ENCODE measurements at regions not wholly inside any gene's neighbourhood (a gene's known extent, or its start where the extent isn't known, plus 50 kb on each side); places are given as distances from the start of the nearest gene placed in this dataset.

DNA sequence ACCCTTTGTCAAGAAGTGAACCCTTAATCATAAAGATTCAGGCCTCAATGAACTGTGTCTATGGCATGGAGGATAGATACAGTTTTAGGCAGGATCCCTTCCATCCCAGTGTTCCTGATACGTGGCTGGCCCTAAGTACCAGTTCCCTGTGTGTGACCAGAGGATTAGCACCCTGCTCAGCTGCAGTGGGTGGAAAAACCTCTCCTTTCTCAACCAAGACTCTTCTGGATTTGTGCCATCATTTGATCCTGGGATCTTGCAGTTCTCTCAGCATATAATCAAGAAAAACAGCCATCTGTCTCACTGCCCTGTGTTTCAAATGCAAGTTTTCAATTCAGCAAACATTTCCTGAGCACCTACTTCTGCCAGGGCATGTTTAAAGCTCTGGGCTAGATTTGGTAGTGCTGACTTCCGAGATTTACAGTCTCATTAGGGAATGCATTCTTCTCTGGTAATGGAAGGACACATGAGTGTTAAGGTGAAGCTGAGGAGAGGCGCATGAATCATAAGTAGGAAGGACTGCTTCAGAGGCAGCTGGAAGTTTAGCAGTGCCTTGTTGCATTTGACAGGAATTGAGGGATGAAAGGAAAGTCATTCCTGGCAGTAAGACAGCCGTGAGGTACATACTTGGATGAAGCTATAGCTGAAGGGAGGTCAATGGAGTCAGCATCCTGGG lies 388.3 kb downstream of the MFSD1 start:
- no peak for TF ChIP-seq ZNF70 (CRISPR knock-in tag; IDR thresholded peaks at IDR 0.05)
- TF ChIP-seq ISL1 (CRISPR knock-in tag; IDR thresholded peaks at IDR 0.05), result peak; percentile 91
- TF ChIP-seq OSR1 (CRISPR knock-in tag; IDR thresholded peaks at IDR 0.05), result 0 out of 2 replicates have a peak, but pooled peaks have one; percentile 31
- peak; percentile 55; the same call in 1 of the 2 replicates for TF ChIP-seq ZC3H10 (CRISPR knock-in tag; IDR thresholded peaks at IDR 0.05)
- TF ChIP-seq, protein P1, sequence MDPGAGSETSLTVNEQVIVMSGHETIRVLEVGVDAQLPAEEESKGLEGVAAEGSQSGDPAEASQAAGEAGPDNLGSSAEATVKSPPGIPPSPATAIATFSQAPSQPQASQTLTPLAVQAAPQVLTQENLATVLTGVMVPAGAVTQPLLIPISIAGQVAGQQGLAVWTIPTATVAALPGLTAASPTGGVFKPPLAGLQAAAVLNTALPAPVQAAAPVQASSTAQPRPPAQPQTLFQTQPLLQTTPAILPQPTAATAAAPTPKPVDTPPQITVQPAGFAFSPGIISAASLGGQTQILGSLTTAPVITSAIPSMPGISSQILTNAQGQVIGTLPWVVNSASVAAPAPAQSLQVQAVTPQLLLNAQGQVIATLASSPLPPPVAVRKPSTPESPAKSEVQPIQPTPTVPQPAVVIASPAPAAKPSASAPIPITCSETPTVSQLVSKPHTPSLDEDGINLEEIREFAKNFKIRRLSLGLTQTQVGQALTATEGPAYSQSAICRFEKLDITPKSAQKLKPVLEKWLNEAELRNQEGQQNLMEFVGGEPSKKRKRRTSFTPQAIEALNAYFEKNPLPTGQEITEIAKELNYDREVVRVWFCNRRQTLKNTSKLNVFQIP (CRISPR knock-in tag; IDR thresholded peaks at IDR 0.05; ENCODE audit: borderline replicate concordance, low read depth), result peak; percentile 85; the same call in 1 of the 2 replicates
- no peak for TF ChIP-seq PPARA (CRISPR knock-in tag; IDR thresholded peaks at IDR 0.05; ENCODE audit: borderline replicate concordance)
- TF ChIP-seq, protein P2, sequence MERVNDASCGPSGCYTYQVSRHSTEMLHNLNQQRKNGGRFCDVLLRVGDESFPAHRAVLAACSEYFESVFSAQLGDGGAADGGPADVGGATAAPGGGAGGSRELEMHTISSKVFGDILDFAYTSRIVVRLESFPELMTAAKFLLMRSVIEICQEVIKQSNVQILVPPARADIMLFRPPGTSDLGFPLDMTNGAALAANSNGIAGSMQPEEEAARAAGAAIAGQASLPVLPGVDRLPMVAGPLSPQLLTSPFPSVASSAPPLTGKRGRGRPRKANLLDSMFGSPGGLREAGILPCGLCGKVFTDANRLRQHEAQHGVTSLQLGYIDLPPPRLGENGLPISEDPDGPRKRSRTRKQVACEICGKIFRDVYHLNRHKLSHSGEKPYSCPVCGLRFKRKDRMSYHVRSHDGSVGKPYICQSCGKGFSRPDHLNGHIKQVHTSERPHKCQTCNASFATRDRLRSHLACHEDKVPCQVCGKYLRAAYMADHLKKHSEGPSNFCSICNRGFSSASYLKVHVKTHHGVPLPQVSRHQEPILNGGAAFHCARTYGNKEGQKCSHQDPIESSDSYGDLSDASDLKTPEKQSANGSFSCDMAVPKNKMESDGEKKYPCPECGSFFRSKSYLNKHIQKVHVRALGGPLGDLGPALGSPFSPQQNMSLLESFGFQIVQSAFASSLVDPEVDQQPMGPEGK (CRISPR knock-in tag; IDR thresholded peaks at IDR 0.05; ENCODE audit: borderline replicate concordance), result no peak
- peak; percentile 91 for TF ChIP-seq TOX (CRISPR knock-in tag; IDR thresholded peaks at IDR 0.05; ENCODE audit: borderline replicate concordance)
- peak; percentile 78 for ATAC-seq

DNA sequence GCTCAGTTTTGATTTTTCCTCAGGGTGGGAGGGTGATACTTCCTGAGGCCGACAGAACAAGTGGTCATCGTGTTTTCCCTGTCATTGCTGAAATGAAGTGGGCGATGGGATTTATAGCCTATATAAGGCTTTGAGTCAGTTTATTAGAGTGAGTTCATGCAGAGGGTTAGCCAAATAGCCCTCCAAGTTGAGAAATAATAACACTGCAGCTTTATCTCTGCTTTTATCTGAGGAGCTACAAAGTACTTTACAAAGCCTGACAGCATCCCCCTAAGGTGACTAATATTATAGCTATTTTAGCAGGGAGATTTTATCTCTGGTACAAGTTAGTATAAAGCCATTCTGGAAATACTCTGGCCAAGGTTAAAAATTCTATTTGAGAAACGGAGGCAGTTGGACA lies 389.6 kb downstream of the MFSD1 start:
- TF ChIP-seq, protein P3, sequence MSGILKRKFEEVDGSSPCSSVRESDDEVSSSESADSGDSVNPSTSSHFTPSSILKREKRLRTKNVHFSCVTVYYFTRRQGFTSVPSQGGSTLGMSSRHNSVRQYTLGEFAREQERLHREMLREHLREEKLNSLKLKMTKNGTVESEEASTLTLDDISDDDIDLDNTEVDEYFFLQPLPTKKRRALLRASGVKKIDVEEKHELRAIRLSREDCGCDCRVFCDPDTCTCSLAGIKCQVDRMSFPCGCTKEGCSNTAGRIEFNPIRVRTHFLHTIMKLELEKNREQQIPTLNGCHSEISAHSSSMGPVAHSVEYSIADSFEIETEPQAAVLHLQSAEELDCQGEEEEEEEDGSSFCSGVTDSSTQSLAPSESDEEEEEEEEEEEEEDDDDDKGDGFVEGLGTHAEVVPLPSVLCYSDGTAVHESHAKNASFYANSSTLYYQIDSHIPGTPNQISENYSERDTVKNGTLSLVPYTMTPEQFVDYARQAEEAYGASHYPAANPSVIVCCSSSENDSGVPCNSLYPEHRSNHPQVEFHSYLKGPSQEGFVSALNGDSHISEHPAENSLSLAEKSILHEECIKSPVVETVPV (CRISPR knock-in tag; IDR thresholded peaks at IDR 0.05), result 0 out of 2 replicates have a peak, but pooled peaks have one; percentile 42
- no peak for TF ChIP-seq ZNF70 (CRISPR knock-in tag; IDR thresholded peaks at IDR 0.05)
- peak; percentile 99 for TF ChIP-seq ISL1 (CRISPR knock-in tag; IDR thresholded peaks at IDR 0.05)
- TF ChIP-seq GLIS3 (CRISPR knock-in tag; IDR thresholded peaks at IDR 0.05), result 0 out of 2 replicates have a peak, but pooled peaks have one; percentile 39
- TF ChIP-seq ZC3H10 (CRISPR knock-in tag; IDR thresholded peaks at IDR 0.05), result peak; percentile 95
- TF ChIP-seq TOX (CRISPR knock-in tag; IDR thresholded peaks at IDR 0.05; ENCODE audit: borderline replicate concordance), result peak; percentile 60
- TF ChIP-seq, protein P4, sequence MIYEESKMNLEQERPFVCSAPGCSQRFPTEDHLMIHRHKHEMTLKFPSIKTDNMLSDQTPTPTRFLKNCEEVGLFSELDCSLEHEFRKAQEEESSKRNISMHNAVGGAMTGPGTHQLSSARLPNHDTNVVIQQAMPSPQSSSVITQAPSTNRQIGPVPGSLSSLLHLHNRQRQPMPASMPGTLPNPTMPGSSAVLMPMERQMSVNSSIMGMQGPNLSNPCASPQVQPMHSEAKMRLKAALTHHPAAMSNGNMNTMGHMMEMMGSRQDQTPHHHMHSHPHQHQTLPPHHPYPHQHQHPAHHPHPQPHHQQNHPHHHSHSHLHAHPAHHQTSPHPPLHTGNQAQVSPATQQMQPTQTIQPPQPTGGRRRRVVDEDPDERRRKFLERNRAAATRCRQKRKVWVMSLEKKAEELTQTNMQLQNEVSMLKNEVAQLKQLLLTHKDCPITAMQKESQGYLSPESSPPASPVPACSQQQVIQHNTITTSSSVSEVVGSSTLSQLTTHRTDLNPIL (CRISPR knock-in tag; IDR thresholded peaks at IDR 0.05; ENCODE audit: low read depth), result peak; percentile 66; the same call in 1 of the 2 replicates
- TF ChIP-seq CSDC2 (CRISPR knock-in tag; IDR thresholded peaks at IDR 0.05), result no peak
- TF ChIP-seq, protein P1 (CRISPR knock-in tag; IDR thresholded peaks at IDR 0.05; ENCODE audit: borderline replicate concordance, low read depth), result peak; percentile 97; the same call in 1 of the 2 replicates
- TF ChIP-seq ESRRG (CRISPR knock-in tag; IDR thresholded peaks at IDR 0.05), result no peak
- TF ChIP-seq ZNF8 (CRISPR knock-in tag; IDR thresholded peaks at IDR 0.05), result no peak
- TF ChIP-seq, protein P2 (CRISPR knock-in tag; IDR thresholded peaks at IDR 0.05; ENCODE audit: borderline replicate concordance), result peak; percentile 79
- TF ChIP-seq ZNF565 (CRISPR knock-in tag; conservative IDR thresholded peaks at IDR 0.05; ENCODE audit: low read depth), result no peak
- TF ChIP-seq TCF4 (CRISPR knock-in tag; IDR thresholded peaks at IDR 0.05; ENCODE audit: borderline replicate concordance), result no peak
- ATAC-seq, result peak; percentile 83

DNA sequence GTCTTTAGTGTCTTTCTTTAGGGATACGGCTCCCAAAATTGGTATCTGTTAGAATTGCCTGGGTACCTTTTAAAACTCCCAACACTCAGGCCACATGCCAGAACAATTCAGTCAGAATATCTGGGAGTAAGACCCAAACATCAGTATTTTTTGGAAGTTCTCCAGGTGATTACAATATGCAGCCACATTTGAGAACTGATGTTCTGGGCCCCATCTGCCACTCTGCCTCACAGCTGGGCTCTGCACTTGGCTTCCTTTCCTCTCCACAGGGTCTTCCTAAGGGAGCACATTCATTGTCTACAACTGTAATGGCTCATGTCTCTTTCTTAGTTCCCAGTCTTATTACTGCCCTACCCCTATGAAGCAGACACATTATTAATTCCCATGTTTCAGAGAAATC lies 394.5 kb downstream of the MFSD1 start:
- ATAC-seq, result no peak
- TF ChIP-seq BACH2 (CRISPR knock-in tag; IDR thresholded peaks at IDR 0.05; ENCODE audit: borderline replicate concordance), result no peak
- TF ChIP-seq, protein P5, sequence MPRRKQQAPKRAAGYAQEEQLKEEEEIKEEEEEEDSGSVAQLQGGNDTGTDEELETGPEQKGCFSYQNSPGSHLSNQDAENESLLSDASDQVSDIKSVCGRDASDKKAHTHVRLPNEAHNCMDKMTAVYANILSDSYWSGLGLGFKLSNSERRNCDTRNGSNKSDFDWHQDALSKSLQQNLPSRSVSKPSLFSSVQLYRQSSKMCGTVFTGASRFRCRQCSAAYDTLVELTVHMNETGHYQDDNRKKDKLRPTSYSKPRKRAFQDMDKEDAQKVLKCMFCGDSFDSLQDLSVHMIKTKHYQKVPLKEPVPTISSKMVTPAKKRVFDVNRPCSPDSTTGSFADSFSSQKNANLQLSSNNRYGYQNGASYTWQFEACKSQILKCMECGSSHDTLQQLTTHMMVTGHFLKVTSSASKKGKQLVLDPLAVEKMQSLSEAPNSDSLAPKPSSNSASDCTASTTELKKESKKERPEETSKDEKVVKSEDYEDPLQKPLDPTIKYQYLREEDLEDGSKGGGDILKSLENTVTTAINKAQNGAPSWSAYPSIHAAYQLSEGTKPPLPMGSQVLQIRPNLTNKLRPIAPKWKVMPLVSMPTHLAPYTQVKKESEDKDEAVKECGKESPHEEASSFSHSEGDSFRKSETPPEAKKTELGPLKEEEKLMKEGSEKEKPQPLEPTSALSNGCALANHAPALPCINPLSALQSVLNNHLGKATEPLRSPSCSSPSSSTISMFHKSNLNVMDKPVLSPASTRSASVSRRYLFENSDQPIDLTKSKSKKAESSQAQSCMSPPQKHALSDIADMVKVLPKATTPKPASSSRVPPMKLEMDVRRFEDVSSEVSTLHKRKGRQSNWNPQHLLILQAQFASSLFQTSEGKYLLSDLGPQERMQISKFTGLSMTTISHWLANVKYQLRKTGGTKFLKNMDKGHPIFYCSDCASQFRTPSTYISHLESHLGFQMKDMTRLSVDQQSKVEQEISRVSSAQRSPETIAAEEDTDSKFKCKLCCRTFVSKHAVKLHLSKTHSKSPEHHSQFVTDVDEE (CRISPR knock-in tag; IDR thresholded peaks at IDR 0.05), result no peak
- no peak for TF ChIP-seq ESRRG (CRISPR knock-in tag; IDR thresholded peaks at IDR 0.05)
- TF ChIP-seq, protein P3 (CRISPR knock-in tag; IDR thresholded peaks at IDR 0.05), result no peak
- no peak for TF ChIP-seq PPARA (CRISPR knock-in tag; IDR thresholded peaks at IDR 0.05; ENCODE audit: borderline replicate concordance)
- TF ChIP-seq ZNF565 (CRISPR knock-in tag; conservative IDR thresholded peaks at IDR 0.05; ENCODE audit: low read depth), result no peak
- no peak for TF ChIP-seq TOX (CRISPR knock-in tag; IDR thresholded peaks at IDR 0.05; ENCODE audit: borderline replicate concordance)
- TF ChIP-seq OSR1 (CRISPR knock-in tag; IDR thresholded peaks at IDR 0.05), result no peak
- no peak for TF ChIP-seq ZFP30 (CRISPR knock-in tag; IDR thresholded peaks at IDR 0.05)

Measured in SK-N-SH treated with all-trans-retinoic acid at 6 μM for 48 hours (cell line).